ENCODE measurements at regions not wholly inside any gene's neighbourhood (a gene's known extent, or its start where the extent isn't known, plus 50 kb on each side); places are given as distances from the start of the nearest gene placed in this dataset.

DNA sequence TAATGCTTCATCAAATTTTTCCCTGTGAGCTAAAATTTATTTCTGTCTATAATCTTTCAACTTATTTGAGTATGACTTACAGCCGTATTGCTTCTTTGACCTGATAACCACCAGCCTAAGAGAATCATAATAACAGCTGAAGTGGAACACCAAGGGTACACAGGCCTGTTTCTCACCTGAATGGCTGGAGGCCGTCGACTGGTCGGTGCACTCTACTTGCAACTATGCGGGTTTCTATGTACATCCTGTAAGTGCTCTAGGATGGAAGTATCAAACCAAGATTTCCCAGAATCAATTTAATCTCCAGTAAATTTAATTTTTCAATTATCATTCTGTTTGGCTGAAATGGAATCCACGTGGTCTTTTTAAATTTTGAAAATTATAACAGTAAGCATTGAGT is 504.8 kb upstream of the PHF14 start:
- Histone ChIP-seq H2BK5ac (ENCODE audit: low read depth, low read length, poor library complexity, severe bottlenecking) (no peak overlapping the region), H4K91ac (ENCODE audit: insufficient read depth, low read depth, low read length) (no peak overlapping the region), H3K9ac (ENCODE audit: low read depth, low read length) (no peak overlapping the region), H3K4me3 (ENCODE audit: insufficient read depth, low read depth, low read length) (no peak overlapping the region), H3K9me3 (ENCODE audit: control insufficient read depth, insufficient read depth, low read length) (peaks cover 2% of the 10 kb centered on the region), H3K27me3 (ENCODE audit: control insufficient read depth, insufficient read depth, low read length) (no peaks in the 10 kb centered on the region), H3K79me1 (ENCODE audit: low read depth in 1 of 2, low read length in 2 of 2) (no peaks in the 10 kb centered on the region), H3K56ac (ENCODE audit: extremely low read depth, insufficient read depth, low read length) (no peak overlapping the region), H2AFZ (replicated peaks; ENCODE audit: low read length, poor library complexity) (no peak overlapping the region), H3K4ac (ENCODE audit: low read depth, low read length) (no peak overlapping the region), H4K8ac (ENCODE audit: low read depth in 2 of 2, low read length in 2 of 2) (no peak overlapping the region), H3K36me3 (ENCODE audit: control insufficient read depth, insufficient read depth, low read length) (no peaks in the 10 kb centered on the region), H2AK5ac (ENCODE audit: low read depth, low read length) (no peak overlapping the region), H2AK9ac (replicated peaks; ENCODE audit: low read depth, low read length, poor library complexity) (no peak overlapping the region), H2BK120ac (ENCODE audit: low read depth, low read length) (no peak overlapping the region), H3K27ac (ENCODE audit: insufficient read depth, low read length) (no peak overlapping the region), H3K4me2 (ENCODE audit: low read depth, low read length) (no peak overlapping the region), H3K18ac (ENCODE audit: low read depth, low read length) (no peak overlapping the region), H4K5ac (ENCODE audit: low read depth, low read length) (no peak overlapping the region), H4K20me1 (ENCODE audit: insufficient read depth, low read length) (no peaks in the 10 kb centered on the region), H2BK20ac (ENCODE audit: low read depth, low read length) (no peak overlapping the region), H2BK15ac (ENCODE audit: low read depth, low read length) (no peak overlapping the region), H3K23ac (ENCODE audit: low read depth, low read length) (no peak overlapping the region), H3K4me1 (ENCODE audit: control insufficient read depth, insufficient read depth, low read length) (no peaks in the 10 kb centered on the region), H3K14ac (replicated peaks; ENCODE audit: low read depth, low read length) (no peak overlapping the region), H3K9me1 (ENCODE audit: insufficient read depth, low read length) (no peaks in the 10 kb centered on the region)
- CTCF ChIA-PET = no interaction called here
- dilution Hi-C loops (cut with HindIII; ENCODE audit: low sequenced_read_pairs, unreplicated experiment) = no loop called here
- in situ Hi-C loops (cut with MboI; ENCODE audit: low sequenced_read_pairs) = no loop called here
- TF ChIP-seq BHLHE40 (IDR thresholded peaks at IDR 0.05; ENCODE audit: low read depth, low read length) = no peak
- TF ChIP-seq CHD1 (IDR thresholded peaks at IDR 0.05; ENCODE audit: low read depth, low read length) = no peak
- TF ChIP-seq, protein P1, sequence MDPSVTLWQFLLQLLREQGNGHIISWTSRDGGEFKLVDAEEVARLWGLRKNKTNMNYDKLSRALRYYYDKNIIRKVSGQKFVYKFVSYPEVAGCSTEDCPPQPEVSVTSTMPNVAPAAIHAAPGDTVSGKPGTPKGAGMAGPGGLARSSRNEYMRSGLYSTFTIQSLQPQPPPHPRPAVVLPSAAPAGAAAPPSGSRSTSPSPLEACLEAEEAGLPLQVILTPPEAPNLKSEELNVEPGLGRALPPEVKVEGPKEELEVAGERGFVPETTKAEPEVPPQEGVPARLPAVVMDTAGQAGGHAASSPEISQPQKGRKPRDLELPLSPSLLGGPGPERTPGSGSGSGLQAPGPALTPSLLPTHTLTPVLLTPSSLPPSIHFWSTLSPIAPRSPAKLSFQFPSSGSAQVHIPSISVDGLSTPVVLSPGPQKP (IDR thresholded peaks at IDR 0.05; ENCODE audit: borderline replicate concordance, low read depth, low read length) = no peak
- TF ChIP-seq SMC3 (IDR thresholded peaks at IDR 0.05; ENCODE audit: low read depth, low read length) = no peak
- no peak for TF ChIP-seq FOS (IDR thresholded peaks at IDR 0.05; ENCODE audit: low read depth, low read length)
- no peak for TF ChIP-seq NFE2L2 (IDR thresholded peaks at IDR 0.05; ENCODE audit: low read depth, low read length)
- TF ChIP-seq, protein P2, sequence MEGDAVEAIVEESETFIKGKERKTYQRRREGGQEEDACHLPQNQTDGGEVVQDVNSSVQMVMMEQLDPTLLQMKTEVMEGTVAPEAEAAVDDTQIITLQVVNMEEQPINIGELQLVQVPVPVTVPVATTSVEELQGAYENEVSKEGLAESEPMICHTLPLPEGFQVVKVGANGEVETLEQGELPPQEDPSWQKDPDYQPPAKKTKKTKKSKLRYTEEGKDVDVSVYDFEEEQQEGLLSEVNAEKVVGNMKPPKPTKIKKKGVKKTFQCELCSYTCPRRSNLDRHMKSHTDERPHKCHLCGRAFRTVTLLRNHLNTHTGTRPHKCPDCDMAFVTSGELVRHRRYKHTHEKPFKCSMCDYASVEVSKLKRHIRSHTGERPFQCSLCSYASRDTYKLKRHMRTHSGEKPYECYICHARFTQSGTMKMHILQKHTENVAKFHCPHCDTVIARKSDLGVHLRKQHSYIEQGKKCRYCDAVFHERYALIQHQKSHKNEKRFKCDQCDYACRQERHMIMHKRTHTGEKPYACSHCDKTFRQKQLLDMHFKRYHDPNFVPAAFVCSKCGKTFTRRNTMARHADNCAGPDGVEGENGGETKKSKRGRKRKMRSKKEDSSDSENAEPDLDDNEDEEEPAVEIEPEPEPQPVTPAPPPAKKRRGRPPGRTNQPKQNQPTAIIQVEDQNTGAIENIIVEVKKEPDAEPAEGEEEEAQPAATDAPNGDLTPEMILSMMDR (conservative IDR thresholded peaks at IDR 0.05; ENCODE audit: low read depth, low read length) = no peak
- TF ChIP-seq RCOR1 (IDR thresholded peaks at IDR 0.05; ENCODE audit: insufficient replicate concordance, low read length) = no peak
- TF ChIP-seq, protein P3, sequence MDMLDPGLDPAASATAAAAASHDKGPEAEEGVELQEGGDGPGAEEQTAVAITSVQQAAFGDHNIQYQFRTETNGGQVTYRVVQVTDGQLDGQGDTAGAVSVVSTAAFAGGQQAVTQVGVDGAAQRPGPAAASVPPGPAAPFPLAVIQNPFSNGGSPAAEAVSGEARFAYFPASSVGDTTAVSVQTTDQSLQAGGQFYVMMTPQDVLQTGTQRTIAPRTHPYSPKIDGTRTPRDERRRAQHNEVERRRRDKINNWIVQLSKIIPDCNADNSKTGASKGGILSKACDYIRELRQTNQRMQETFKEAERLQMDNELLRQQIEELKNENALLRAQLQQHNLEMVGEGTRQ (IDR thresholded peaks at IDR 0.05; ENCODE audit: low read depth, low read length) = no peak
- intact Hi-C loops (cut with micrococcal nuclease) = no loop called here
- DNase-seq = no peak
- BruUV-seq (replicated peaks) = no TSS peak
- ATAC-seq (ENCODE audit: low read depth) = no peak
- WGBS, 2 experiments (ENCODE audit: extremely low coverage in 2 of 2, insufficient read length in 1 of 2) = no CpG with 5 or more reads among the region's 6 CpGs
- POLR2A ChIA-PET (ENCODE audit: unreplicated experiment) = no interaction called here

Data from IMR-90 (cell line).